Trophoblast cell (in vitro differentiated cells and primary cell): ENCODE measurements at regions not wholly inside any gene's neighbourhood (a gene's known extent, or its start where the extent isn't known, plus 50 kb on each side); places are given as distances from the start of the nearest gene placed in this dataset.
A peak's percentile ranks its signal among the peaks of the same experiment; 100 is the strongest.

Experiments used
- DNase-seq, 2 donors: peaks; one replicate each; pipeline ENCODE4 v3.0.0-alpha.2; 2016
- H2AFZ ChIP-seq: 2 replicates; pipeline ENCODE4 v1.6.1; 2013; ENCODE audit warnings: low read length, moderate library complexity, mild to moderate bottlenecking; ENCODE audit not compliant: insufficient read depth, poor library complexity
- H2AK5ac ChIP-seq: 2 replicates; pipeline ENCODE4 v1.6.1; 2013; ENCODE audit warnings: mild to moderate bottlenecking, low read length
- H2BK120ac ChIP-seq: 2 replicates; pipeline ENCODE4 v1.6.1; 2013; ENCODE audit warnings: low read length, mild to moderate bottlenecking, moderate library complexity; ENCODE audit not compliant: insufficient read depth, poor library complexity
- H2BK12ac ChIP-seq: 2 replicates; pipeline ENCODE4 v1.6.1; 2013; ENCODE audit warnings: mild to moderate bottlenecking, low read length, moderate library complexity
- H2BK5ac ChIP-seq: 2 replicates; pipeline ENCODE4 v1.6.1; 2013; ENCODE audit warnings: low read length, low read depth, moderate library complexity, mild to moderate bottlenecking; ENCODE audit not compliant: poor library complexity
- H3K14ac ChIP-seq: 2 replicates; pipeline ENCODE4 v1.6.1; 2013; ENCODE audit warnings: mild to moderate bottlenecking, low read length
- H3K18ac ChIP-seq: 2 replicates; pipeline ENCODE4 v1.6.1; 2013; ENCODE audit warnings: mild to moderate bottlenecking, low read length
- H3K23ac ChIP-seq: 2 replicates; pipeline ENCODE4 v1.6.1; 2013; ENCODE audit warnings: low read length
- H3K27ac ChIP-seq: 2 replicates; pipeline ENCODE4 v1.5.1; 2013; ENCODE audit warnings: low read depth, mild to moderate bottlenecking, inconsistent platforms, low read length, moderate library complexity
- H3K27me3 ChIP-seq: 2 replicates; pipeline ENCODE4 v1.6.1; 2013; ENCODE audit warnings: inconsistent platforms, mild to moderate bottlenecking, low read length, moderate library complexity; ENCODE audit not compliant: insufficient read depth
- H3K36me3 ChIP-seq, 2 experiments: 1 replicate in 1 of 2; 2 replicates in 1 of 2; pipeline ENCODE4 v1.6.1; 2013; ENCODE audit warnings: low read length in 2 of 2, mild to moderate bottlenecking in 2 of 2, moderate library complexity in 1 of 2; ENCODE audit not compliant: insufficient read depth in 2 of 2, control insufficient read depth in 1 of 2
- H3K4ac ChIP-seq: 2 replicates; pipeline ENCODE4 v1.6.1; 2013; ENCODE audit warnings: low read depth, mild to moderate bottlenecking, low read length, moderate library complexity
- H3K4me1 ChIP-seq, 2 experiments: 1 replicate in 1 of 2; 2 replicates in 1 of 2; pipeline ENCODE4 v1.6.1; 2013; ENCODE audit warnings: low read length in 2 of 2, mild to moderate bottlenecking in 2 of 2, moderate library complexity in 1 of 2; ENCODE audit not compliant: insufficient read depth in 2 of 2, control insufficient read depth in 1 of 2
- H3K4me2 ChIP-seq: 2 replicates; pipeline ENCODE4 v1.6.1; 2013; ENCODE audit warnings: inconsistent platforms, mild to moderate bottlenecking, low read length, moderate library complexity
- H3K4me3 ChIP-seq: 2 replicates; pipeline ENCODE4 v1.5.1; 2013; ENCODE audit warnings: mild to moderate bottlenecking, low read depth, low read length, inconsistent platforms
- H3K79me1 ChIP-seq: one replicate; pipeline ENCODE4 v1.6.1; 2013; ENCODE audit warnings: low read length
- H3K79me2 ChIP-seq: 2 replicates; pipeline ENCODE4 v1.6.1; 2013; ENCODE audit warnings: low read length, mild to moderate bottlenecking; ENCODE audit not compliant: control insufficient read depth, insufficient read depth, poor library complexity
- H3K9ac ChIP-seq: 2 replicates; pipeline ENCODE4 v1.6.1; 2013; ENCODE audit warnings: mild to moderate bottlenecking, low read length
- H3K9me3 ChIP-seq: 2 replicates; pipeline ENCODE4 v1.6.1; 2013; ENCODE audit warnings: low read depth, mild to moderate bottlenecking, control low read depth, inconsistent platforms, low read length; ENCODE audit not compliant: insufficient read depth
- H4K12ac ChIP-seq: 2 replicates; pipeline ENCODE4 v1.6.1; 2013; ENCODE audit warnings: low read depth, mild to moderate bottlenecking, low read length, moderate library complexity
- H4K8ac ChIP-seq: 2 replicates; pipeline ENCODE4 v1.6.1; 2013; ENCODE audit warnings: low read depth, mild to moderate bottlenecking, low read length, moderate library complexity
- H4K91ac ChIP-seq: one replicate; pipeline ENCODE4 v1.6.1; 2013; ENCODE audit warnings: low read depth, mild to moderate bottlenecking, low read length, moderate library complexity
- WGBS: extraction: QIAGEN DNeasy Blood & Tissue Kit; methylation state at CpG from one replicate; pipeline ENCODE4 v1.1.7; 2013; ENCODE audit warnings: missing lambda C conversion rate; ENCODE audit not compliant: insufficient read length, insufficient coverage; ENCODE audit errors: extremely low coverage; 5-methylcytosine and 5-hydroxymethylcytosine counted together

- no peaks in the 10 kb centered on the region for H3K79me1 ChIP-seq
- no peak overlapping the region for H3K23ac ChIP-seq
- H3K9ac ChIP-seq, result no peak overlapping the region
- H3K14ac ChIP-seq, result no peak overlapping the region
- no peak overlapping the region for H4K12ac ChIP-seq
- H2BK5ac ChIP-seq, result no peak overlapping the region
- H3K27ac ChIP-seq, result no peak overlapping the region
- no peak overlapping the region for H4K8ac ChIP-seq
- H3K4ac ChIP-seq, result no peak overlapping the region
- peak; percentile 78 to 95 for DNase-seq
- no peaks in the 10 kb centered on the region for H3K27me3 ChIP-seq
- no peak overlapping the region for H2BK120ac ChIP-seq
- H2AFZ ChIP-seq, result no peak overlapping the region
- H3K36me3 ChIP-seq, result no peaks in the 10 kb centered on the region
- H3K79me2 ChIP-seq, result no peaks in the 10 kb centered on the region
- no peak overlapping the region for H4K91ac ChIP-seq
- no peaks in the 10 kb centered on the region for H3K4me1 ChIP-seq
- no peak overlapping the region for H3K4me3 ChIP-seq
- peaks cover 2% of the 10 kb centered on the region for H3K9me3 ChIP-seq
- no peak overlapping the region for H3K18ac ChIP-seq
- H2AK5ac ChIP-seq, result no peak overlapping the region
- H2BK12ac ChIP-seq, result no peak overlapping the region
- H3K4me2 ChIP-seq, result no peak overlapping the region
These were observed 65.1 kb upstream of the MED9 start for GRCh38 chr17:17411692-17412091.

GRCh38 chr17:17412326-17412725 is 64.5 kb upstream of the MED9 start:
- no peak overlapping the region for H3K4me2 ChIP-seq
- no peak overlapping the region for H3K9ac ChIP-seq
- no peak overlapping the region for H4K91ac ChIP-seq
- no peak overlapping the region for H2BK5ac ChIP-seq
- no CpG with 5 or more reads among the region's 4 CpGs for WGBS
- H3K36me3 ChIP-seq, result no peaks in the 10 kb centered on the region
- H4K8ac ChIP-seq, result no peak overlapping the region
- H2AK5ac ChIP-seq, result no peak overlapping the region
- no peak overlapping the region for H3K4ac ChIP-seq
- H3K18ac ChIP-seq, result no peak overlapping the region
- H2BK120ac ChIP-seq, result no peak overlapping the region
- DNase-seq, result peak; percentile 79 to 87
- H3K79me1 ChIP-seq, result no peaks in the 10 kb centered on the region
- no peak overlapping the region for H2AFZ ChIP-seq
- no peak overlapping the region for H3K4me3 ChIP-seq
- H3K27me3 ChIP-seq, result no peaks in the 10 kb centered on the region
- no peak overlapping the region for H2BK12ac ChIP-seq
- no peak overlapping the region for H3K14ac ChIP-seq
- no peaks in the 10 kb centered on the region for H3K79me2 ChIP-seq
- H4K12ac ChIP-seq, result no peak overlapping the region
- H3K4me1 ChIP-seq, result no peaks in the 10 kb centered on the region
- no peak overlapping the region for H3K27ac ChIP-seq
- peaks cover 2% of the 10 kb centered on the region for H3K9me3 ChIP-seq
- no peak overlapping the region for H3K23ac ChIP-seq

- H2AK5ac ChIP-seq, result no peak overlapping the region
- no peak overlapping the region for H3K4me3 ChIP-seq
- whole genome bisulfite sequencing, result no CpG with 5 or more reads among the region's 6 CpGs
- no peak overlapping the region for H3K27ac ChIP-seq
- no peak overlapping the region for H2AFZ ChIP-seq
- no peak overlapping the region for H3K23ac ChIP-seq
- H3K79me2 ChIP-seq, result no peaks in the 10 kb centered on the region
- H2BK120ac ChIP-seq, result no peak overlapping the region
- H3K27me3 ChIP-seq, result no peaks in the 10 kb centered on the region
- no peak overlapping the region for H3K14ac ChIP-seq
- H3K18ac ChIP-seq, result no peak overlapping the region
- H4K12ac ChIP-seq, result no peak overlapping the region
- DNase-seq, result peak; percentile 43 to 56
- H4K91ac ChIP-seq, result no peak overlapping the region
- H3K4me2 ChIP-seq, result no peak overlapping the region
- no peak overlapping the region for H3K4ac ChIP-seq
- no peaks in the 10 kb centered on the region for H3K79me1 ChIP-seq
- H3K36me3 ChIP-seq, result no peaks in the 10 kb centered on the region
- no peaks in the 10 kb centered on the region for H3K4me1 ChIP-seq
- no peak overlapping the region for H3K9ac ChIP-seq
- no peak overlapping the region for H2BK12ac ChIP-seq
- H3K9me3 ChIP-seq, result peaks cover 2% of the 10 kb centered on the region
- H4K8ac ChIP-seq, result no peak overlapping the region
- H2BK5ac ChIP-seq, result no peak overlapping the region
These were observed 63.5 kb upstream of the MED9 start for GRCh38 chr17:17413215-17413792.

- Histone ChIP-seq H3K9me3 (peaks cover 2% of the 10 kb centered on the region), H2BK5ac (no peak overlapping the region), H3K27me3 (no peaks in the 10 kb centered on the region), H3K9ac (no peak overlapping the region), H2BK12ac (no peak overlapping the region), H3K18ac (no peak overlapping the region), H3K4me2 (no peak overlapping the region), H3K36me3 (no peaks in the 10 kb centered on the region), H4K12ac (no peak overlapping the region), H3K4me3 (no peak overlapping the region), H3K79me1 (no peaks in the 10 kb centered on the region), H3K27ac (no peak overlapping the region), H3K4me1 (no peaks in the 10 kb centered on the region), H3K23ac (no peak overlapping the region), H3K4ac (no peak overlapping the region), H4K8ac (no peak overlapping the region), H3K14ac (no peak overlapping the region), H2BK120ac (no peak overlapping the region), H2AK5ac (no peak overlapping the region), H2AFZ (no peak overlapping the region), H4K91ac (no peak overlapping the region), H3K79me2 (no peaks in the 10 kb centered on the region)
- WGBS, result no CpG with 5 or more reads among the region's 7 CpGs
- peak; percentile 50 to 71 for DNase-seq
These were observed 63.0 kb upstream of the MED9 start for GRCh38 chr17:17413821-17414220.
